NCI-H146 treated with DMSO at 0.1 percent for 48 hours (cell line): ENCODE measurements at regions not wholly inside any gene's neighbourhood (a gene's known extent, or its start where the extent isn't known, plus 50 kb on each side); places are given as distances from the start of the nearest gene placed in this dataset.

Source experiments
- DNase-seq: peaks from one replicate; lab custom pipeline; 2025; ENCODE audit not compliant: unreplicated experiment; lab: John Stamatoyannopoulos, UW

GRCh38 chr15:69880571-69881301 lies 217.0 kb downstream of the TLE3 start:
- DNase-seq = no peak

GRCh38 chr15:69881302-69881670 lies 216.4 kb downstream of the TLE3 start:
- DNase-seq = no peak

DNA sequence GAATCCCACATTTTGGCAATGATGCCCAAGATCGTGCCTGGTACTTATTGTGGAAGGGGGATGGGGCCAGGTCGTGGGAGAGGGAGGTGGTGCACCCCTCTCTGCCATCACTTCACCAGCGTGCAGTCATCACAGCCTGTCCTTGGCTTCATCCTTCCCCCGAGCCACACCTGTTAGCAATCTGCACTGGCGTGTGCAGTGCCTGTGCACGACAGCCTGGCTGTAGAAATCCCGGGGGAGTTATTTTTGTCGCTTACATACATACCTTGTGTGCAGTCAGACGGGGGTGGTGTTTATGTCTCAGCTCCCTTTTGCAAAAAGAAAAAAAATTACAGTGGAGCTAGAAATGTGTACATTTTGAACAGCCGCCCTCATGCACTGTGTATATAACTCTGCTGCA lies 216.0 kb downstream of the TLE3 start:
- DNase-seq = no peak

DNA sequence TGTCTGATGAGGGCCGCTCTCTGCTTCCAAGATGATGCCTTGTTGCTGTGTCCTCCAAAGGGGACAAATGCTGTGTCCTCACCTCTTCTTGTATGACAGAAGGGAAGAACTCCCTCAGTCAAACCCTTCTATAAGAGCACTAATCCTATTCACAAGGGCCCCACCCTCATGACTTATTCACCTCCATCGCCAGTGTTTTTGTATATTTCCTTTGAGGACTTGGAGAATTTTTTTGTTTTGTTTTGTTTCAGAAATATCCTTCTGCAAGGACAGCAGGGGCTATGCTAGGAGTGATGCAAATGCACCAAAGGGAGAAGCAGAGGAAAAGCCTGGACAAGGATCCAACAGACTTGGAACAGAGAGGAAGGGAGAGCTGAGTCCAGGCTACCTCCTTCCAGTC lies 214.4 kb downstream of the TLE3 start:
- no peak for DNase-seq

DNA sequence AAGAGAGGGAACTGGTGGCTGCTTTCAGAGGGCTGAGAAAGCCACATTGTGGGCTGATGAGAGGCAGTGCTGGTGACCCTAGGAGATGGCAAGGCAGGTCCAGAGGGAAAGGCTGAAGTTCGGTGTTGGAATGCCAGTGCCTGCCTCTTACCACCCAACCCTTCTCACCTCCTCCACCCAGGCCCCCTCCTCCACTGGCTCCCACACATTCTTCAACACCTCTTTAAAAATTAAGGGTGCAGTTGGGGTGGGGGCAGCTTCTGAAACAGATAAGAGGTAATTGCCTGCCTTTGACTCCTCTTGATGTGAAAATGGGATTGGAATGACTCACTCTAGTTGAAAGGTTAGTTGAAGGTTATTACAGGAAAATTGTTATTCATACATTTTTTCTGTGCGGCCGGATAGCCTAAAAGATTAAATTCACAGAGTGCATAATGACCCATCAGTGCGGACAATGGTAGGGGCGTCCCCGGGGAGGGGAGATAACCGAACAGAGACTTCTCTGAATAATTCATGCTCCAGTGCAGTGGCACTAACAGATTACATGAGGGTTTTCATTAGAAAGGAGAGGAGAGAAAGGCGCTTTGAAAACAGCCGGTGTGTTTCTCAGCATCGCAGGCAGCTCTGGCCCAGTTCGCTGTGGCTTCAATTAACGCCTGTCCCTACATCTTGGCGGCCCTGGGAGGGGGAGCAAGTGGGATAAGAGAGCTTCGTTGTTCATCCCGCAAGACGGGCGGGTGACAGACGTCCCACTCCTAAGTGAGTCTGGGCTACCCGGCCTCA lies 212.4 kb downstream of the TLE3 start:
- DNase-seq = no peak

DNA sequence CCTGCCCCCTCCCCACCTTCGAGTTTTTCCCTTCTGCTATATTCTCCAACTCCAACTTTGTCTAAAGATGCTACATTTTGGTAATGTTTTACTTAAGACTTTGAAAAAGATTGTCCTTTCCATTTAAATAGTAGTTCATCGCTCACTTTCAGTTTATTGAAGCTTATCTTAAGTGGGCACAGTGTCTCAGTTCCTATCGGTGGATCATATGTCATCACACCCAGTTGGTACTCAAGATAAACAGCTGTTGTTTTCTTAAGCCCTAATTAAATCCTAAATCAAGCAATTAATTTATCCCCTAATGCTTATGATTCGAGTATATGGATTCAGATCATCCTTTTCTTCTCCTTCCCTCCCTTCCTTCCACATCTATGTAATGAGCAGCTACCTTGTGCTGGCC lies 210.7 kb downstream of the TLE3 start:
- no peak for DNase-seq

DNA sequence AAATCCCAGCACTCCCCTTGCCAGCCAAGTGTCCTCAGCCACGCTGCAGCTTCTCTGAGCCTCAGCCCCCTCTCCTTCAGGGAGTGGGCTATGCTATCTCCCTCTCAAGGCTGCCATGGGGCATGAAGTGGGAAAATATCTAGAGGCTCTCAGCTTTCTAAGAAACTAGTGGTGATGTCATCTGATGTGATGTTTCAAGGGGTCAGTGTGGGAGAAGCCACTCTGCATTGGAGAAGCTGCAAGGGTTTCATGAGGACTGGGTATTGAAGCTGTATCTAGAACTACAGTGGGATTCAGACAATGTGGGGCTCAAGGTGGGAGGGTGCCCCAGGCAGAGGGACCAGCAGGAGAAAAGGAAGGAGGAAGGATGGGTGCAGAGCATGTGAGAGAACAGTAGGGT lies 210.2 kb downstream of the TLE3 start:
- DNase-seq = no peak

- DNase-seq = no peak
Observed at GRCh38 chr15:69888406-69888805, 209.3 kb downstream of the TLE3 start.

GRCh38 chr15:69891070-69891536 lies 206.6 kb downstream of the TLE3 start:
- no peak for DNase-seq

GRCh38 chr15:69891606-69892005 lies 206.1 kb downstream of the TLE3 start:
- no peak for DNase-seq

GRCh38 chr15:69892351-69892750 lies 205.4 kb downstream of the TLE3 start:
- DNase-seq = no peak

DNA sequence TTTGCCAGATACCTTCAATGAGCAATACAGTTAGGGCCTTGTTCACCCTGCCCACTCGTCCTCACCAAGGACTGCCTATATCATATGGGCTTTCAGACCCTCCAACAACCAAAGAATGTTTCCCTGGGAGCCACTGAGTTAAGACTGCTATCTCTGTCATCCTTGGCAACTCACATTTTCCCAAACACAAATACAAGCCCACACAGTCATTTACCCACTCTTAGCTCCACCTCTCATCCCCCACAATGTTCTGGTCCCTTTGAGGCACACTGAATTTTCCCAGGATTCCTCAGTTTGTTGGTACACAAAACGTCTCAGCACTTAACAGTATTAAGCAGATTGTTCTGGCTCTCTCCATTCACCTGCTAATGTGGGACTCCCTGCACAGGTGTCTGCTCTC lies 204.6 kb downstream of the TLE3 start:
- no peak for DNase-seq

GRCh38 chr15:69893863-69894262 lies 203.9 kb downstream of the TLE3 start:
- no peak for DNase-seq

GRCh38 chr15:69895202-69895601 lies 202.5 kb downstream of the TLE3 start:
- DNase-seq = no peak

GRCh38 chr15:69896606-69897005 lies 201.1 kb downstream of the TLE3 start:
- no peak for DNase-seq

DNA sequence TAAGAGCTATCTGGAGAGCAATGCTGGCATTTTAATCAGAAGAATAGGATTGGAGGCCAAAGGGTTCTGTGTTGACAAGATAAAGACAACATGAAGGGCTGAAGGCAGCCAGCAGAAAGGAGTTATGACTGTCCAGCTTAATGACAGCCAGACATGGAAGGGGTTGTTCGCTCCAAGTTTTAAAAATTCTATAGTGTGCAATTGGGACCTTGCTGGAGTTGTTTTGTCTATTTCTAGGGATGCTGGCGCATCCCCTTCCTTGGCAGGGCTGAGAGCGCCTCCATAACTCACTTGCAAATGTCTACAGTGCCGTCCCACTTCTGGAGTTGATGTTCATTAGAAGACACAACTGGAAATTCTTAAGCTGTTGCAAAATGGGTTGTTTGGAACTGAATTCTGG lies 200.7 kb downstream of the TLE3 start:
- no peak for DNase-seq

GRCh38 chr15:69897471-69898237 lies 200.1 kb downstream of the TLE3 start:
- no peak for DNase-seq

GRCh38 chr15:69898243-69898642 lies 199.5 kb downstream of the TLE3 start:
- DNase-seq = no peak

- no peak for DNase-seq
Observed at GRCh38 chr15:69902414-69903062, 195.2 kb downstream of the TLE3 start.

- no peak for DNase-seq
Observed at GRCh38 chr15:69903470-69904469, 193.9 kb downstream of the TLE3 start.
